Right lobe of liver (tissue), 6 donors: ENCODE measurements at regions not wholly inside any gene's neighbourhood (a gene's known extent, or its start where the extent isn't known, plus 50 kb on each side); places are given as distances from the start of the nearest gene placed in this dataset.

Source experiments
- ATAC-seq, 4 donors: fragments of 200-7000 bp; cut with Tn5 transposase; one replicate each; pipeline ENCODE4 v1.9.1; 2020; ENCODE audit warnings: mild to moderate bottlenecking in 4 of 4, moderate library complexity in 4 of 4
- DNase-seq, 3 donors: peaks; one replicate each; pipeline ENCODE4 v3.0.0-alpha.2; 2020
- H3K27ac ChIP-seq, 3 donors: fragments of 200-600 bp; one replicate each; pipeline ENCODE4 v1.8.0; 2022
- H3K27me3 ChIP-seq, 2 donors: fragments of 200-600 bp; one replicate each; pipeline ENCODE4 v1.8.0; 2022
- H3K36me3 ChIP-seq, 4 donors: fragments of 200-600 bp; sonication (generic) in 1 of 4; one replicate each; pipeline versions ENCODE4 v1.5.1 to v1.8.0; 2017 to 2022; ENCODE audit warnings: control low read depth in 1 of 4
- H3K4me1 ChIP-seq, 4 donors: fragments of 200-600 bp; sonication (generic) in 1 of 4; one replicate each; pipeline versions ENCODE4 v1.5.1 to v1.8.0; 2017 to 2022; ENCODE audit warnings: control low read depth in 1 of 4
- H3K4me3 ChIP-seq, 3 donors: fragments of 200-600 bp; one replicate each; pipeline ENCODE4 v1.8.0; 2022
- H3K9me3 ChIP-seq, 4 donors: fragments of 200-600 bp; sonication (generic) in 1 of 4; one replicate each; pipeline versions ENCODE4 v1.5.1 to v1.8.0; 2017 to 2022; ENCODE audit warnings: control low read depth in 1 of 4
- CTCF ChIP-seq, 4 donors: fragments of 200-600 bp in 3 of 4; fragments of 450-650 bp in 1 of 4; IDR thresholded peaks; one replicate each; pipeline versions ENCODE4 v1.5.1 to v1.8.0; 2016 to 2022; ENCODE audit warnings: antibody characterized with exemption in 4 of 4, mild to moderate bottlenecking in 2 of 4
- POLR2A ChIP-seq: fragments of 450-650 bp; IDR thresholded peaks from one replicate; pipeline ENCODE4 v1.6.1; 2017; ENCODE audit warnings: antibody characterized with exemption, mild to moderate bottlenecking
- WGBS: methylation state at CpG from one replicate; pipeline ENCODE4 v1.1.6; 2018; ENCODE audit warnings: low coverage, low lambda C conversion rate; ENCODE audit not compliant: insufficient coverage; ENCODE audit errors: missing lambda C conversion rate; 5-methylcytosine and 5-hydroxymethylcytosine counted together
- intact Hi-C, 2 donors: fragments of 100-400 bp; cut with DNase I; formaldehyde crosslinking; loops; one replicate each; pipeline versions ENCODE4 v1.11.2 to v1.14.1; 2022
- donor health status: DM: no; HTN: yes; CAD: no.
- donor health status: DM: no; HTN: no; CAD: no.
- donor health status: DM: no; HTN: no; CAD: no.
- donor health status: DM: no; HTN: yes; CAD: no.
- donor health status: DM: no; HTN: yes; CAD: no.

GRCh38 chr2:58545300-58546280 lies 304.5 kb upstream of the FANCL start:
- ATAC-seq (no peak), DNase-seq (no peak)
- no peaks in the 10 kb centered on the region for H3K9me3 ChIP-seq
- TF ChIP-seq POLR2A, result no peak
- H3K4me1 ChIP-seq, result no peaks in the 10 kb centered on the region
- intact Hi-C loops, result no loop called here
- H3K27ac ChIP-seq, result no peak overlapping the region
- H3K4me3 ChIP-seq, result no peak overlapping the region
- H3K36me3 ChIP-seq, result no peaks in the 10 kb centered on the region
- 72% methylated on average over 3 of the region's 3 CpGs for WGBS
- no peaks in the 10 kb centered on the region for H3K27me3 ChIP-seq

GRCh38 chr2:58543442-58543841 lies 302.3 kb upstream of the FANCL start:
- WGBS, result 61% methylated on average over 3 of the region's 3 CpGs
- intact Hi-C loops, result no loop called here
- Histone ChIP-seq H3K9me3 (no peaks in the 10 kb centered on the region), H3K4me3 (no peak overlapping the region), H3K27ac (no peak overlapping the region), H3K36me3 (no peaks in the 10 kb centered on the region), H3K27me3 (no peaks in the 10 kb centered on the region), H3K4me1 (no peaks in the 10 kb centered on the region)
- ATAC-seq (no peak), DNase-seq (no peak)
- TF ChIP-seq POLR2A (no peak), CTCF (IDR thresholded peaks at IDR 0.05) (no peak)

- no peak overlapping the region for H3K4me3 ChIP-seq
- no peak overlapping the region for H3K27ac ChIP-seq
- no peaks in the 10 kb centered on the region for H3K9me3 ChIP-seq
- TF ChIP-seq POLR2A (no peak), CTCF (IDR thresholded peaks at IDR 0.05) (no peak)
- no peaks in the 10 kb centered on the region for H3K36me3 ChIP-seq
- intact Hi-C loops, result no loop called here
- no peaks in the 10 kb centered on the region for H3K27me3 ChIP-seq
- H3K4me1 ChIP-seq, result no peaks in the 10 kb centered on the region
- ATAC-seq (no peak), DNase-seq (no peak)
- 37% methylated on average over 4 of the region's 7 CpGs for WGBS
Observed at GRCh38 chr2:58541511-58541910, 300.4 kb upstream of the FANCL start.

GRCh38 chr2:58540681-58541080 lies 299.6 kb upstream of the FANCL start:
- WGBS, result 33% methylated on average over 4 of the region's 4 CpGs
- no peak overlapping the region for H3K4me3 ChIP-seq
- H3K4me1 ChIP-seq, result no peaks in the 10 kb centered on the region
- H3K9me3 ChIP-seq, result no peaks in the 10 kb centered on the region
- intact Hi-C loops, result no loop called here
- ATAC-seq (no peak), DNase-seq (no peak)
- TF ChIP-seq CTCF (IDR thresholded peaks at IDR 0.05) (no peak), POLR2A (no peak)
- no peaks in the 10 kb centered on the region for H3K27me3 ChIP-seq
- no peak overlapping the region for H3K27ac ChIP-seq
- H3K36me3 ChIP-seq, result no peaks in the 10 kb centered on the region

GRCh38 chr2:58539973-58540372 lies 298.8 kb upstream of the FANCL start:
- Histone ChIP-seq H3K36me3 (no peaks in the 10 kb centered on the region), H3K4me1 (no peaks in the 10 kb centered on the region), H3K4me3 (no peak overlapping the region), H3K27me3 (no peaks in the 10 kb centered on the region), H3K27ac (no peak overlapping the region), H3K9me3 (no peaks in the 10 kb centered on the region)
- TF ChIP-seq POLR2A, result no peak
- TF ChIP-seq CTCF (IDR thresholded peaks at IDR 0.05), result no peak
- ATAC-seq, result no peak
- no peak for DNase-seq
- intact Hi-C loops, result no loop called here
- WGBS, result 41% methylated on average over 4 of the region's 4 CpGs
